ENCODE measurements at regions not wholly inside any gene's neighbourhood (a gene's known extent, or its start where the extent isn't known, plus 50 kb on each side); places are given as distances from the start of the nearest gene placed in this dataset.

DNA sequence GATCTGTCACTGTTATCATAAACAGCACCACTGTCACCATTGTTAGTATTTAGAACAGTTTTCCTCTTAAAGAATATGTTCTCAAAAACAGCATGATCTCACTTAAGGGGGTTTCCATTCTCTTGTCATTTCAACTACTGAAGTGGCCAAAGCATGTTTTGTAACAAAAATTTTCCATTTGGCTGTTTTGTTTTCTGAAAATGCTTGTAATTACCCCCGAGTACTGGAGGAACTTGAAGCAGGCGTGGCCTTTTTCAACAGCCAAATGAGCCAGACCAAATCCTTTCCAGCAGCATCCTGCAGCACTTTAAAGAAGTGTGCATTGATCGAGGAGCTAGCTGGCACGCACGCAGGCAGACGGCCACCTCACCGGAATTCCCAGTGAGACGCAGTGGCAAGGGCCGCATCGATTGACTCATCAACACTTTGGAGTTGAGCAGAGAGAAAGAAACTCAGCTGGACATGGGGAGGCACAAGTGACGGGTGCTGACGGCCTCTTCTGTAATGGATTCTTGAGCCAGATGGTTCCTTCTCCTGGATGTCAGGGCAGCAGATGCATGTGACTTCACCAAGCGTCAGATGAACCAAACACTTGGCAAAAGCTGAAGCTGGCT is 234.3 kb upstream of the IGF1R start:
- TF ChIP-seq, protein P1, sequence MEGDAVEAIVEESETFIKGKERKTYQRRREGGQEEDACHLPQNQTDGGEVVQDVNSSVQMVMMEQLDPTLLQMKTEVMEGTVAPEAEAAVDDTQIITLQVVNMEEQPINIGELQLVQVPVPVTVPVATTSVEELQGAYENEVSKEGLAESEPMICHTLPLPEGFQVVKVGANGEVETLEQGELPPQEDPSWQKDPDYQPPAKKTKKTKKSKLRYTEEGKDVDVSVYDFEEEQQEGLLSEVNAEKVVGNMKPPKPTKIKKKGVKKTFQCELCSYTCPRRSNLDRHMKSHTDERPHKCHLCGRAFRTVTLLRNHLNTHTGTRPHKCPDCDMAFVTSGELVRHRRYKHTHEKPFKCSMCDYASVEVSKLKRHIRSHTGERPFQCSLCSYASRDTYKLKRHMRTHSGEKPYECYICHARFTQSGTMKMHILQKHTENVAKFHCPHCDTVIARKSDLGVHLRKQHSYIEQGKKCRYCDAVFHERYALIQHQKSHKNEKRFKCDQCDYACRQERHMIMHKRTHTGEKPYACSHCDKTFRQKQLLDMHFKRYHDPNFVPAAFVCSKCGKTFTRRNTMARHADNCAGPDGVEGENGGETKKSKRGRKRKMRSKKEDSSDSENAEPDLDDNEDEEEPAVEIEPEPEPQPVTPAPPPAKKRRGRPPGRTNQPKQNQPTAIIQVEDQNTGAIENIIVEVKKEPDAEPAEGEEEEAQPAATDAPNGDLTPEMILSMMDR (IDR thresholded peaks at IDR 0.05; ENCODE audit: extremely low read depth in 1 of 2, insufficient read depth in 1 of 2, low read depth in 1 of 2, low read length in 2 of 2) = no peak
- no peak for TF ChIP-seq MYC (IDR thresholded peaks at IDR 0.05; ENCODE audit: low read depth, low read length)
- no peak for TF ChIP-seq POLR2AphosphoS5 (IDR thresholded peaks at IDR 0.05; ENCODE audit: insufficient read depth, low read depth, low read length)
- no peak for TF ChIP-seq POLR2A (IDR thresholded peaks at IDR 0.05; ENCODE audit: low read depth, low read length)
- TF ChIP-seq EZH2 (IDR thresholded peaks at IDR 0.05; ENCODE audit: borderline replicate concordance, low read depth, low read length, severe bottlenecking) = no peak
- no peak for TF ChIP-seq JUN (IDR thresholded peaks at IDR 0.05; ENCODE audit: borderline replicate concordance, insufficient read depth, insufficient read length, low read depth)
